ENCODE measurements at regions not wholly inside any gene's neighbourhood (a gene's known extent, or its start where the extent isn't known, plus 50 kb on each side); places are given as distances from the start of the nearest gene placed in this dataset.

GRCh38 chr3:181879926-181880325, 168.2 kb downstream of the SOX2 start:
- 25% methylated on average over 1 of the region's 1 CpG for WGBS
- Histone ChIP-seq H3K27ac (ENCODE audit: low read depth) (no peak overlapping the region), H3K4me3 (ENCODE audit: low read depth, low read length) (no peak overlapping the region), H3K4me1 (ENCODE audit: insufficient read depth) (no peaks in the 10 kb centered on the region), H3K36me3 (ENCODE audit: insufficient read depth) (no peaks in the 10 kb centered on the region)
- no peak for DNase-seq (ENCODE audit: extremely low spot score)

GRCh38 chr3:181880331-181880730, 168.6 kb downstream of the SOX2 start:
- WGBS = 63% methylated on average over 3 of the region's 3 CpGs
- Histone ChIP-seq H3K4me1 (ENCODE audit: insufficient read depth) (no peaks in the 10 kb centered on the region), H3K27ac (ENCODE audit: low read depth) (no peak overlapping the region), H3K36me3 (ENCODE audit: insufficient read depth) (no peaks in the 10 kb centered on the region), H3K4me3 (ENCODE audit: low read depth, low read length) (no peak overlapping the region)
- no peak for DNase-seq (ENCODE audit: extremely low spot score)

GRCh38 chr3:181881749-181882148, 170.0 kb downstream of the SOX2 start:
- Histone ChIP-seq H3K4me3 (ENCODE audit: low read depth, low read length) (no peak overlapping the region), H3K4me1 (ENCODE audit: insufficient read depth) (no peaks in the 10 kb centered on the region), H3K27ac (ENCODE audit: low read depth) (no peak overlapping the region), H3K36me3 (ENCODE audit: insufficient read depth) (no peaks in the 10 kb centered on the region)
- DNase-seq (ENCODE audit: extremely low spot score) = no peak
- 46% methylated on average over 2 of the region's 2 CpGs for WGBS

GRCh38 chr3:181885868-181886630, 174.3 kb downstream of the SOX2 start:
- no peak for DNase-seq (ENCODE audit: extremely low spot score)
- Histone ChIP-seq H3K36me3 (ENCODE audit: insufficient read depth) (no peaks in the 10 kb centered on the region), H3K4me1 (ENCODE audit: insufficient read depth) (no peaks in the 10 kb centered on the region), H3K27ac (ENCODE audit: low read depth) (no peak overlapping the region), H3K4me3 (ENCODE audit: low read depth, low read length) (no peak overlapping the region)
- 78% methylated on average over 6 of the region's 6 CpGs for WGBS

- 62% methylated on average over 4 of the region's 4 CpGs for WGBS
- no peak for DNase-seq (ENCODE audit: extremely low spot score)
Observed at GRCh38 chr3:181886676-181887075, 175.0 kb downstream of the SOX2 start.

GRCh38 chr3:181887685-181888084, 176.0 kb downstream of the SOX2 start:
- Histone ChIP-seq H3K27ac (ENCODE audit: low read depth) (no peak overlapping the region), H3K4me1 (ENCODE audit: insufficient read depth) (no peaks in the 10 kb centered on the region), H3K36me3 (ENCODE audit: insufficient read depth) (no peaks in the 10 kb centered on the region), H3K4me3 (ENCODE audit: low read depth, low read length) (no peak overlapping the region)
- 40% methylated on average over 1 of the region's 1 CpG for WGBS
- DNase-seq (ENCODE audit: extremely low spot score) = no peak

More at GRCh38 chr3:181886676-181887075, 175.0 kb downstream of the SOX2 start:
- Histone ChIP-seq H3K4me3 (ENCODE audit: low read depth, low read length) (no peak overlapping the region), H3K36me3 (ENCODE audit: insufficient read depth) (no peaks in the 10 kb centered on the region), H3K27ac (ENCODE audit: low read depth) (no peak overlapping the region), H3K4me1 (ENCODE audit: insufficient read depth) (no peaks in the 10 kb centered on the region)

- WGBS = 74% methylated on average over 3 of the region's 3 CpGs
- DNase-seq (ENCODE audit: extremely low spot score) = no peak
- no peak overlapping the region for H3K27ac ChIP-seq (ENCODE audit: low read depth)
Observed at GRCh38 chr3:181888234-181888633, 176.5 kb downstream of the SOX2 start.

GRCh38 chr3:181892848-181893247, 181.1 kb downstream of the SOX2 start:
- Histone ChIP-seq H3K27ac (ENCODE audit: low read depth) (no peak overlapping the region), H3K36me3 (ENCODE audit: insufficient read depth) (no peaks in the 10 kb centered on the region), H3K4me3 (ENCODE audit: low read depth, low read length) (no peak overlapping the region), H3K4me1 (ENCODE audit: insufficient read depth) (no peaks in the 10 kb centered on the region)
- WGBS = 45% methylated on average over 4 of the region's 4 CpGs
- DNase-seq (ENCODE audit: extremely low spot score) = no peak

More at GRCh38 chr3:181888234-181888633, 176.5 kb downstream of the SOX2 start:
- H3K4me3 ChIP-seq (ENCODE audit: low read depth, low read length) = no peak overlapping the region
- no peaks in the 10 kb centered on the region for H3K4me1 ChIP-seq (ENCODE audit: insufficient read depth)
- no peaks in the 10 kb centered on the region for H3K36me3 ChIP-seq (ENCODE audit: insufficient read depth)

GRCh38 chr3:181896605-181897004, 184.9 kb downstream of the SOX2 start:
- no peak overlapping the region for H3K4me3 ChIP-seq (ENCODE audit: low read depth, low read length)
- DNase-seq (ENCODE audit: extremely low spot score) = no peak
- H3K4me1 ChIP-seq (ENCODE audit: insufficient read depth) = no peaks in the 10 kb centered on the region
- 78% methylated on average over 2 of the region's 2 CpGs for WGBS
- no peaks in the 10 kb centered on the region for H3K36me3 ChIP-seq (ENCODE audit: insufficient read depth)
- no peak overlapping the region for H3K27ac ChIP-seq (ENCODE audit: low read depth)

GRCh38 chr3:181899702-181900101, 188.0 kb downstream of the SOX2 start:
- WGBS = 61% methylated on average over 1 of the region's 1 CpG
- Histone ChIP-seq H3K36me3 (ENCODE audit: insufficient read depth) (no peaks in the 10 kb centered on the region), H3K4me3 (ENCODE audit: low read depth, low read length) (no peak overlapping the region), H3K27ac (ENCODE audit: low read depth) (no peak overlapping the region), H3K4me1 (ENCODE audit: insufficient read depth) (no peaks in the 10 kb centered on the region)
- no peak for DNase-seq (ENCODE audit: extremely low spot score)

GRCh38 chr3:181901626-181902025, 189.9 kb downstream of the SOX2 start:
- Histone ChIP-seq H3K27ac (ENCODE audit: low read depth) (no peak overlapping the region), H3K4me1 (ENCODE audit: insufficient read depth) (no peaks in the 10 kb centered on the region), H3K36me3 (ENCODE audit: insufficient read depth) (no peaks in the 10 kb centered on the region), H3K4me3 (ENCODE audit: low read depth, low read length) (no peak overlapping the region)
- DNase-seq (ENCODE audit: extremely low spot score) = no peak
- WGBS = 60% methylated on average over 3 of the region's 3 CpGs

- 41% methylated on average over 3 of the region's 3 CpGs for WGBS
- no peak overlapping the region for H3K4me3 ChIP-seq (ENCODE audit: low read depth, low read length)
- no peak for DNase-seq (ENCODE audit: extremely low spot score)
- no peaks in the 10 kb centered on the region for H3K36me3 ChIP-seq (ENCODE audit: insufficient read depth)
- no peaks in the 10 kb centered on the region for H3K4me1 ChIP-seq (ENCODE audit: insufficient read depth)
- H3K27ac ChIP-seq (ENCODE audit: low read depth) = no peak overlapping the region
Observed at GRCh38 chr3:181906338-181906737, 194.6 kb downstream of the SOX2 start.

GRCh38 chr3:181909241-181909640, 197.5 kb downstream of the SOX2 start:
- H3K27ac ChIP-seq (ENCODE audit: low read depth) = no peak overlapping the region
- 91% methylated on average over 2 of the region's 2 CpGs for WGBS
- H3K36me3 ChIP-seq (ENCODE audit: insufficient read depth) = no peaks in the 10 kb centered on the region
- H3K4me1 ChIP-seq (ENCODE audit: insufficient read depth) = no peaks in the 10 kb centered on the region
- H3K4me3 ChIP-seq (ENCODE audit: low read depth, low read length) = no peak overlapping the region
- DNase-seq (ENCODE audit: extremely low spot score) = no peak

- no peaks in the 10 kb centered on the region for H3K4me1 ChIP-seq (ENCODE audit: insufficient read depth)
- H3K4me3 ChIP-seq (ENCODE audit: low read depth, low read length) = no peak overlapping the region
- 76% methylated on average over 4 of the region's 4 CpGs for WGBS
- H3K36me3 ChIP-seq (ENCODE audit: insufficient read depth) = peaks cover 1% of the 10 kb centered on the region
- DNase-seq (ENCODE audit: extremely low spot score) = no peak
- H3K27ac ChIP-seq (ENCODE audit: low read depth) = no peak overlapping the region
Observed at GRCh38 chr3:181912384-181912783, 200.7 kb downstream of the SOX2 start.
